ENCODE measurements at regions not wholly inside any gene's neighbourhood (a gene's known extent, or its start where the extent isn't known, plus 50 kb on each side); places are given as distances from the start of the nearest gene placed in this dataset.
A peak's percentile ranks its signal among the peaks of the same experiment; 100 is the strongest.

GRCh38 chr6:105514306-105514705, 111.4 kb upstream of the PREP start:
- peak; percentile 91 for FAIRE-seq

DNA sequence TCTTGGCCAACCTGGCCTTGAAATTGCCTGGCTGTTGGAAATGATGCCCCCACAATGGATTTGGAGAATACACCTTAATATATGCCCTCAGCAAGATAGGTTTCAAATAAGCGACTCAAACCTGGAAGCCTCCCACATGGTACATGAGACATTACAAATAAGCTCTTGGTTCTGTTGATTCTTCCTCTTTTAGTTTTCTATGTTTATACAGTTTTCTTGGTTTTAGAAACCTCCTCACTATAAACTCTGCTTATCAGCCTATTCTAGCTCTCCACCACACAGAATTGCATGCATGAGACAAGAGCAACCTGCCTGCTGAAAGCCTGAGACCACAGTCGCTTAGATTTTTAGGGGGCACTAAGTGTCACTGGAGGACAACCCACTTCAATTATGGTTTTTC, 108.8 kb upstream of the PREP start:
- FAIRE-seq = no peak

- FAIRE-seq = peak; percentile 26
Observed at GRCh38 chr6:105510746-105511145, 107.9 kb upstream of the PREP start.

DNA sequence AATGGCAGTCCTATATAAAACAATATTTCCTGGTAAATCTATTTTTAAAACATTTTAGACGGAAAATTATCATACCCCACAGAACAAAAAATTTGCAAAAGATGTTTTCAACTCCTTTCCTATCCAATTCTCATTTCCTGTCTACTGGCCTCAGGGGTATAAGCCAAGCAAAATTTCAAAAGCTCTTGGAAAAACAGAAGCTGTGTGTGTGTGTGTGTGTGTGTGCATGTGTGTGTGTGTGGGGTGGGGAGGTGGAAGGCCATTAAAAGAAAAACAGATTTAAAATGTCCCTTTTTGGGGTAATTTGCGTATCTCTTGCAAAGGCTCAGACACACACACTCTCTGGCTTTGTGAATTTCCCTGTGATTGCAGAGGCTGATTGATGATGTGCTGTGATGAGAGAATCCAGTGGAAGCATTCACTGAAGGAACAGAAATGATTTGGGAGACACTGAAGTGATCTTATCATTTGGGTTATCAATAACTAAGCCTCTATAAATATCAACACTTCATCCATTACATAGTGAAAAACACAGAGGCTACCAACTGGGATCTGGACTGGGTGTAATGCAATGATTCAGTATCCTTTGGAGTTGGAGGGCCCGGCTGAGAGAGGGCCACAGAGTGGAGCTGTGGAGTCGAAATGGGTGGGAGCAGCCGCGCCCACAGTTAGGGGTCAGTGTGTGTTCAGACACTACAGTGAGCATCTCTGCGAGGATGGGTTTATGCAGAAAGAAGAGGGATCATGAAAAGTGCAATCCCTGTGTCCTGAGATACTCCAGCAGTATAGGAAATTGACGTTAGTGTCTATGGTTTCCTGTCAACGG, 106.8 kb upstream of the PREP start:
- FAIRE-seq = no peak

- FAIRE-seq = no peak
Observed at GRCh38 chr6:105507811-105508210, 104.9 kb upstream of the PREP start.

DNA sequence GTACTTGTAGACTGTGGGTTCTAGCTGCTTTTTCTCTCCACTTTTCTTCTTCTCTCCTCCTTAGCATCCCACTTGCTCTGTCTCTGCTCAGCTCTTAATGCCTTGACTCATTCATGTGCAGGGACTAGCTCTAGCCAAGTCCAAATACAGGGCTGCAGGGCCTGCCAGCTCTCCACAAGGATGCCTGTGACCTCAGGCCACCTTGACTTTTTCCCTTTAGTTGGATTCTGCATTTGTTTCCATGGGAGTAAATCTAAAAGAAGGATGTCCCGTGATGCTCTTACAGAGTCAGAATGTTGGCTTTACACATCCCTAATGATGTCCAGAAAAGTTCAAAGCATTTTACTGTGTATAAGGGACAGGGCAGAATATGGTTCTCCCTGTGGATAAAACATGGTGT, 101.8 kb upstream of the PREP start:
- FAIRE-seq = no peak

DNA sequence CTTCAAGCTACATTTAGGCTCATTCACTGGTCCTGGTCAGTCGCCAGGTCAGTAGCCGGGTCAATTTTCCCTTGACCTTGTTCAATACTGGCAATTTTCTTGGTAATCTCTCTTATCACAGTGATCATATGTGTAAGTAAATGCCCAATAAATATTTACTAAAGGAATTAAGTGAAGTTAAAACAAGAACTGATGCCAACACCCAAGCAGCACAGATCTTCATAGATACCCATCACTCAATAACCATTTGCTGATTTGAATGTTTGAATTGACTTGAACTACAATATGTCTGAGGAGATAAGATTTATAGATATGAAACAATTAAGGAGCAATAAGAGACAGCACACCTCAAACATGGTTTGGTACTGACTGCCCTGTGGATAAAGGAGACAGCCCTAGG, 100.8 kb upstream of the PREP start:
- no peak for FAIRE-seq

DNA sequence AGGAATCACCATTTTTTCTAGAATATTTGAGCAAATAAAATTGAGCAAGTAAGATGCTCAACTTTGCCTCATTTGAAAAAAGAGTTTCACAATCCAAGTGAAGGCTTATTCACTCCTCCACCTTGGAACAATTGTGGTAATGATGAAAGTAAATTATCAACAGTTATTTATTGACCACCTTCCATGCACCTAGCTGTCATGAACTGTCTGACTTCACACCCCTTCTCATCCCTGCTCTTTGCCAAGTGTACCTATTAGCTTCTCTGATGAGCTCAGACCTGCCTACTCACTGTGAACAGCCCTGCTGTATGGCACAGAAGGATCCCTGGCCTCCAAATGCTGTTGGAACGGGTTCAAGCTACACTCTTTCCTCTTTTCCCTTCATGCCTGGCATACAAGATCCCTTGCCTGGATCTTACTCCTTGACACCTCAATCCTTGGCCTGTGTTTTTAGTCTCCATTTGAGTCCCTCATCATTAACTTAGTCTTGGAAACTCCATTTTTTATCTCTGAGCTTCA, 99.0 kb upstream of the PREP start:
- no peak for FAIRE-seq

GRCh38 chr6:105501246-105501645, 98.4 kb upstream of the PREP start:
- FAIRE-seq = no peak

- no peak for FAIRE-seq
Observed at GRCh38 chr6:105500693-105501092, 97.8 kb upstream of the PREP start.

DNA sequence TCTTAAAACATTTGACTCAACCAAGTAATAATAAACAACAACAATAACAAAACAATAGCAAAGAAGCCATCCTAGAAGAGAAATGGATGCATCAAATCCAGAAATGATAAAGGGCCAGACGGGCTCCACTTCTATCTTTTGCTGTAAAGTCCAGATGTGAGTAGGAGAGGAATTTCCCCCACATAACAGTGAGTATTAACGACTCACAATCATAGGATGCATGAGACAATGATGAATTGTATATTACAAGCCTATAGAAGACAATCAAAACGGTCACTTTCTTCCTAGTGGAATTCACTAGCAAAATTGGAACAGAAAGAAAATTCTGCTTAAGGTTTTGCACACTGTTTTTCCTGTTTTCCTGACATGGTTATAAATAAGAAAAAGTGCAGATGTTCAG, 97.0 kb upstream of the PREP start:
- no peak for FAIRE-seq

GRCh38 chr6:105499136-105499870, 96.4 kb upstream of the PREP start:
- FAIRE-seq = no peak

GRCh38 chr6:105497549-105497948, 94.7 kb upstream of the PREP start:
- no peak for FAIRE-seq

GRCh38 chr6:105495515-105495914, 92.6 kb upstream of the PREP start:
- no peak for FAIRE-seq

DNA sequence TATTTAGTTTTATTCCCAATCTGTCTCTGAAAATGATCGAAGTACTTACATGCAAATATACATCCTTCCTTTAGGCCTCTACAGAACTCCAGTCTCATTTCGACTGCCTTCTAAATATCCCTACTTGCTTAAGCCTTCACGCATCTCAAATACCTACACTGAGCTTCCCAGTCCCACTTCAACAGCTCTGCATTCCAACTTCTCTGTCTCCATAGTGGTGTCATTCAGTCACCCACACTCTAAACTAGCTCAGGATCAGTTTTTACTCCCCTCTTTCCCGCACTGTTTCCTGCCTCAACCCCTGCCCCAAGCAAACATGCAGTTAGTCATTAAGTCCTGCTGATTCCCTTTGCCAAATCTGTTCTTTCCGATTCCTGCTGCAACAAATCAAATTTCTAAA, 91.8 kb upstream of the PREP start:
- FAIRE-seq = no peak

- peak; percentile 41 for FAIRE-seq
Observed at GRCh38 chr6:105493736-105494135, 90.9 kb upstream of the PREP start.

GRCh38 chr6:105492706-105493673, 90.1 kb upstream of the PREP start:
- no peak for FAIRE-seq

DNA sequence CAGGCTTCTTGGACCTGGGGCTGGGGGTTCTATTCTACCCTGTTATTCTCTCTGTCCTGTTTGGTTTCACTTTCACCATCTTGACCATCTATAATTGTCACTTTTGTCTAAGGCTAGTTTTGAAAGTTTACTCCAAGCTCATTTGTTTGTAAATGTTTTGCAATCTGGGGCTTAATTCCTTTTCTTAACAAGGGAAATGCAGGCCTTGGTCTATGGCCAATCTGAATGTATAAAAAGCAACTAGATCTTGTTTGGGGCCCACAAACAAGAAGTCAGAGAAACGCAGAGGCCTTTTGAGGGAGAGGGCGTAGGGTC, 86.3 kb upstream of the PREP start:
- no peak for FAIRE-seq

GRCh38 chr6:105488516-105489215, 85.8 kb upstream of the PREP start:
- FAIRE-seq = no peak

GRCh38 chr6:105487040-105487790, 84.3 kb upstream of the PREP start:
- no peak for FAIRE-seq

DNA sequence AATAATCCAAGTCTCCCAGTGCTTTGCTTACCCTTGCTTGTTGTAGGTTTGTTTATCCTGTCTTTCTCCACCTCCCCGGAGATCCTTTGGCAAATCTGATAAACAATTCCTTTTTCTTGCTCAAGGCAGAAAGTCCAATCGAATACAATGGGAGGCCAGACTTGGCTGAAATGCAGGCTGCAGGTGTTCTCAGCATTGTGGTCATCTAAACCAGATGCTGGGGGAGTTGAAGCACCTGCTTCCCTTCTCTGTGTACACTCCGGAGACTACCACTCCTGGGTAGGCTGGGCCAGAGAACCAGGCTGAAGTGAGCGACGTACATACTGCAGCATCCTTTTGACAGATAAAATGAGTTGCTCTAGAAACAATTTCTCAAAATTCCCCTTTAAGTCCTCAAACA, 82.6 kb upstream of the PREP start:
- no peak for FAIRE-seq
